HG03060 (cell line): ENCODE measurements at regions not wholly inside any gene's neighbourhood (a gene's known extent, or its start where the extent isn't known, plus 50 kb on each side); places are given as distances from the start of the nearest gene placed in this dataset.
A peak's percentile ranks its signal among the peaks of the same experiment; 100 is the strongest.

Experiments used
- ATAC-seq: cut with Tn5 transposase; IDR thresholded peaks from one replicate; pipeline ENCODE4 v1.9.1; 2021; ENCODE audit warnings: low read depth, moderate number of reproducible peaks; ENCODE audit not compliant: unreplicated experiment

GRCh38 chr2:167900435-167901114 is 346.8 kb downstream of the STK39 start:
- ATAC-seq: no peak

- no peak for ATAC-seq
Observed at GRCh38 chr2:167898340-167898739, 349.1 kb downstream of the STK39 start.

GRCh38 chr2:167891841-167892240 is 355.6 kb downstream of the STK39 start:
- ATAC-seq: no peak

GRCh38 chr2:167890739-167891138 is 356.7 kb downstream of the STK39 start:
- ATAC-seq: no peak

- ATAC-seq: no peak
Observed at GRCh38 chr2:167880415-167880814, 367.0 kb downstream of the STK39 start.

- no peak for ATAC-seq
Observed at GRCh38 chr2:167875529-167875928, 371.9 kb downstream of the STK39 start.

- no peak for ATAC-seq
Observed at GRCh38 chr2:167874812-167875211, 372.6 kb downstream of the STK39 start.

GRCh38 chr2:167871286-167871685 is 376.1 kb downstream of the STK39 start:
- ATAC-seq: no peak

GRCh38 chr2:167869200-167869599 is 378.2 kb downstream of the STK39 start:
- no peak for ATAC-seq

- no peak for ATAC-seq
Observed at GRCh38 chr2:167863377-167863776, 384.0 kb downstream of the STK39 start.

- peak; percentile 72 for ATAC-seq
Observed at GRCh38 chr2:167862782-167863181, 384.6 kb downstream of the STK39 start.

GRCh38 chr2:167862296-167862695 is 385.1 kb downstream of the STK39 start:
- ATAC-seq: peak; percentile 1

GRCh38 chr2:167861574-167862193 is 385.7 kb downstream of the STK39 start:
- no peak for ATAC-seq

- ATAC-seq: no peak
Observed at GRCh38 chr2:167860082-167860481, 387.3 kb downstream of the STK39 start.

GRCh38 chr2:167859676-167860075 is 387.7 kb downstream of the STK39 start:
- ATAC-seq: no peak

GRCh38 chr2:167858086-167858485 is 389.3 kb downstream of the STK39 start:
- ATAC-seq: no peak

GRCh38 chr2:167857416-167857815 is 390.0 kb downstream of the STK39 start:
- no peak for ATAC-seq

- no peak for ATAC-seq
Observed at GRCh38 chr2:167856190-167856589, 391.2 kb downstream of the STK39 start.

- no peak for ATAC-seq
Observed at GRCh38 chr2:167855211-167855610, 392.2 kb downstream of the STK39 start.

GRCh38 chr2:167853717-167854116 is 393.7 kb downstream of the STK39 start:
- no peak for ATAC-seq

GRCh38 chr2:167851876-167852275 is 395.5 kb downstream of the STK39 start:
- no peak for ATAC-seq

- no peak for ATAC-seq
Observed at GRCh38 chr2:167851323-167851860, 396.0 kb downstream of the STK39 start.
